ENCODE measurements at regions not wholly inside any gene's neighbourhood (a gene's known extent, or its start where the extent isn't known, plus 50 kb on each side); places are given as distances from the start of the nearest gene placed in this dataset.

GRCh38 chr9:88870627-88871026, 120.6 kb upstream of the S1PR3 start:
- DNase-seq (ENCODE audit: low read depth in 2 of 2): no peak
- no peak for TF ChIP-seq CTCF (IDR thresholded peaks at IDR 0.05; ENCODE audit: low read depth, low read length)

DNA sequence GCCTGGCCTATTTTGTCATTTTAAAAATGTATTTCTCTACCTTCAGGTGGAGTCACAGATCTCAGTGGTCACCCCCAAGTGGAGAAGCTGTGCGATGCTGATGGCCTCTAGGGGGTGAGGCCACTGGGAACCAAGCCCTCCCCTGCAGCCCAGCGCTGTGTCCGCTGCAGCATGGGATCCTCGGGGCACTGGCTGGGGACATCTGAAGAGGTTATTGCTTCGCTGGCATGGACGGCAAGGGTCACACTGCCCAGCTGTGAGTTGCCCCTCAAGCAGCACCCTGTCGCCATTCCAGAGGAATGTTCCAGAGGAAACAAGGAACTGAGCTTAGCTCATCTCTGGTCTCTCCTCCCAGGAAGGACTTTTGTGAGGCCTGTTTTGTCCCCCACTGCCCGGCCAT, 119.6 kb upstream of the S1PR3 start:
- no peak overlapping the region for H3K4me3 ChIP-seq (replicated peaks in 1 of 2; ENCODE audit: low read depth in 2 of 2, low read length in 2 of 2)
- DNase-seq (ENCODE audit: low read depth in 2 of 2): no peak
- TF ChIP-seq CTCF (IDR thresholded peaks at IDR 0.05; ENCODE audit: low read depth, low read length): no peak

More at GRCh38 chr9:88870627-88871026, 120.6 kb upstream of the S1PR3 start:
- no peak overlapping the region for H3K4me3 ChIP-seq (replicated peaks in 1 of 2; ENCODE audit: low read depth in 2 of 2, low read length in 2 of 2)

- no peak for TF ChIP-seq CTCF (IDR thresholded peaks at IDR 0.05; ENCODE audit: low read depth, low read length)
- DNase-seq (ENCODE audit: low read depth in 2 of 2): no peak
- no peak overlapping the region for H3K4me3 ChIP-seq (replicated peaks in 1 of 2; ENCODE audit: low read depth in 2 of 2, low read length in 2 of 2)
Measured at GRCh38 chr9:88872192-88872946, 118.9 kb upstream of the S1PR3 start.

GRCh38 chr9:88873635-88874034, 117.6 kb upstream of the S1PR3 start:
- no peak overlapping the region for H3K4me3 ChIP-seq (replicated peaks in 1 of 2; ENCODE audit: low read depth in 2 of 2, low read length in 2 of 2)
- TF ChIP-seq CTCF (IDR thresholded peaks at IDR 0.05; ENCODE audit: low read depth, low read length): no peak
- no peak for DNase-seq (ENCODE audit: low read depth in 2 of 2)

DNA sequence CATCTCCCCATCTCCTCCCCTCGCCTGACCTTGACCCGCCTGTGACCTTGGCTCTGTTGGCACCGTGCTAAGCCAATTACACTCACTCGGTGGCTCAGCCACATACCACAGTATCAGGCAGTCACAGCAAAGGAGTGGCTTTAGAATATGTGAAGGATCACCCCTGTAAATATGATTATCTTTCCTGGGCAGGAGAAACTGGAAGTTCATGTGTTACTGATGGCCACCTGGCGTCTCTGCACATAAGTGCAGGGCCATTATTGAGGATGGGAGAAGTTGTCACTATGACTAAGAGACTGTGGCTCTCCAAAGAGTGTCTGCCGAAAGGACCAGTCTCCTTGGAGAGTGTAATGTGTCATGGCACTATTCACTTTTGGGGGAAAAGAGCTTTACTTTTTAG, 116.9 kb upstream of the S1PR3 start:
- H3K4me3 ChIP-seq (replicated peaks in 1 of 2; ENCODE audit: low read depth in 2 of 2, low read length in 2 of 2): no peak overlapping the region
- no peak for DNase-seq (ENCODE audit: low read depth in 2 of 2)
- no peak for TF ChIP-seq CTCF (IDR thresholded peaks at IDR 0.05; ENCODE audit: low read depth, low read length)

DNA sequence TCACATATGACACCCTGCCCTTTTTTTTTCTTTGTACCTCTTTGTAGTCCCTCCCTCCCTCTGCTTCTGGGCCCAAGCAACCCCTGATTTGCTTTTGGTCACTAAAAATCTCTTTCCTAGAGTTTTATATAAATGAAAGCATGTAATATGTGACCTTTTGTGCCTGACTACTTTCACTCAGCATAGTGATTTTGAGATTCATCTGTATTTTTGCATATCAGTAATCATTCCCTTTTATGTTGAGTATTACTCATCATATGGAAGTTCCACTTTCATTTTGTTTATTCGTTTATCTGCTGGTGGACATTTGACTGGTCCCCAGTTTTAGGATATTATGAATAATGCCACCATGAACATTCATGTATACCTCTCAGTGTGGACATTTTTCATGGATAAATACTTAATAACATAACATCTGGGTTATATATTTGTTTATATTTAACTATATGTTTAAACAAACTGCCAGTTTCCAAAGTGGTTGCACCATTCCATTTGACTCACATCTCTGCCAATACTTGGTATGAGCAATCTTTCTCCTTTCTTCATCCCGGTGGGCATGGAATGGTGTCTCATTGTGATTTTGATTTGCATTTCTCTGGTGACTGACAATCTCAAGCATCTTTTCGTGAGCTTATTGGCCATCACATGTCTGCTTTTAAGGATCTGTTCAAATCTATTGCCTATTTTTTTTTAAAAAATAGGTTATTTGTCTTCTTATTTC, 115.7 kb upstream of the S1PR3 start:
- DNase-seq (ENCODE audit: low read depth in 2 of 2): no peak
- no peak overlapping the region for H3K4me3 ChIP-seq (replicated peaks in 1 of 2; ENCODE audit: low read depth in 2 of 2, low read length in 2 of 2)
- no peak for TF ChIP-seq CTCF (IDR thresholded peaks at IDR 0.05; ENCODE audit: low read depth, low read length)

All from cardiac fibroblast (primary cell).